ENCODE measurements at regions not wholly inside any gene's neighbourhood (a gene's known extent, or its start where the extent isn't known, plus 50 kb on each side); places are given as distances from the start of the nearest gene placed in this dataset.

- H3K4me3 ChIP-seq, result no peak overlapping the region
- intact Hi-C loops (cut with DNase I; ENCODE audit: low total_unique reads), result no loop called here
- WGBS, 5 donors, result 48 to 63% (median 54%) methylated on average over 3 of the region's 3 CpGs
- TF ChIP-seq POLR2AphosphoS5 (IDR thresholded peaks at IDR 0.05), result no peak
- TF ChIP-seq, protein P1, sequence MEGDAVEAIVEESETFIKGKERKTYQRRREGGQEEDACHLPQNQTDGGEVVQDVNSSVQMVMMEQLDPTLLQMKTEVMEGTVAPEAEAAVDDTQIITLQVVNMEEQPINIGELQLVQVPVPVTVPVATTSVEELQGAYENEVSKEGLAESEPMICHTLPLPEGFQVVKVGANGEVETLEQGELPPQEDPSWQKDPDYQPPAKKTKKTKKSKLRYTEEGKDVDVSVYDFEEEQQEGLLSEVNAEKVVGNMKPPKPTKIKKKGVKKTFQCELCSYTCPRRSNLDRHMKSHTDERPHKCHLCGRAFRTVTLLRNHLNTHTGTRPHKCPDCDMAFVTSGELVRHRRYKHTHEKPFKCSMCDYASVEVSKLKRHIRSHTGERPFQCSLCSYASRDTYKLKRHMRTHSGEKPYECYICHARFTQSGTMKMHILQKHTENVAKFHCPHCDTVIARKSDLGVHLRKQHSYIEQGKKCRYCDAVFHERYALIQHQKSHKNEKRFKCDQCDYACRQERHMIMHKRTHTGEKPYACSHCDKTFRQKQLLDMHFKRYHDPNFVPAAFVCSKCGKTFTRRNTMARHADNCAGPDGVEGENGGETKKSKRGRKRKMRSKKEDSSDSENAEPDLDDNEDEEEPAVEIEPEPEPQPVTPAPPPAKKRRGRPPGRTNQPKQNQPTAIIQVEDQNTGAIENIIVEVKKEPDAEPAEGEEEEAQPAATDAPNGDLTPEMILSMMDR (IDR thresholded peaks at IDR 0.05), result no peak
- TF ChIP-seq POLR2A (IDR thresholded peaks at IDR 0.05), result no peak
- no peak for TF ChIP-seq EP300 (IDR thresholded peaks at IDR 0.05)
- H3K4me1 ChIP-seq, result no peaks in the 10 kb centered on the region
- no peaks in the 10 kb centered on the region for H3K27me3 ChIP-seq
- H3K36me3 ChIP-seq, result no peaks in the 10 kb centered on the region
- H3K27ac ChIP-seq, result no peak overlapping the region
- peaks cover 0 to 20% (median 6%) of the 10 kb centered on the region in 4 donors for H3K9me3 ChIP-seq
- DNase-seq, result no peak
These were observed 343.8 kb downstream of the PID1 start for GRCh38 chr2:228927028-228928010.

- intact Hi-C loops (cut with DNase I; ENCODE audit: low total_unique reads), result no loop called here
- DNase-seq, result no peak
- Histone ChIP-seq H3K36me3 (no peaks in the 10 kb centered on the region), H3K27me3 (no peaks in the 10 kb centered on the region), H3K4me3 (no peak overlapping the region), H3K9me3 (no peaks in the 10 kb centered on the region), H3K4me1 (no peaks in the 10 kb centered on the region), H3K27ac (no peak overlapping the region)
- TF ChIP-seq, protein P1 (IDR thresholded peaks at IDR 0.05), result no peak
- TF ChIP-seq EP300 (IDR thresholded peaks at IDR 0.05) (no peak), POLR2A (IDR thresholded peaks at IDR 0.05) (no peak), POLR2AphosphoS5 (IDR thresholded peaks at IDR 0.05) (no peak)
- WGBS, 5 donors, result 85 to 90% (median 89%) methylated on average over 4 of the region's 4 CpGs
These were observed 351.3 kb downstream of the PID1 start for GRCh38 chr2:228919808-228920207.

- WGBS, 5 donors, result 50 to 66% (median 54%) methylated on average over 1 of the region's 1 CpG
- Histone ChIP-seq H3K27ac (no peak overlapping the region), H3K4me3 (no peak overlapping the region)
These were observed 353.9 kb downstream of the PID1 start for GRCh38 chr2:228917220-228917619.

GRCh38 chr2:228916416-228917090 is 354.5 kb downstream of the PID1 start:
- no peaks in the 10 kb centered on the region for H3K27me3 ChIP-seq
- TF ChIP-seq, protein P1 (IDR thresholded peaks at IDR 0.05), result no peak
- TF ChIP-seq POLR2AphosphoS5 (IDR thresholded peaks at IDR 0.05) (no peak), EP300 (IDR thresholded peaks at IDR 0.05) (no peak)
- no peak overlapping the region for H3K4me3 ChIP-seq
- intact Hi-C loops (cut with DNase I; ENCODE audit: low total_unique reads), result no loop called here
- WGBS, 5 donors, result 83 to 89% (median 87%) methylated on average over 4 of the region's 4 CpGs
- no peaks in the 10 kb centered on the region for H3K36me3 ChIP-seq
- no peaks in the 10 kb centered on the region for H3K9me3 ChIP-seq
- DNase-seq, result no peak
- no peaks in the 10 kb centered on the region for H3K4me1 ChIP-seq
- H3K27ac ChIP-seq, result no peak overlapping the region

More at GRCh38 chr2:228917220-228917619, 353.9 kb downstream of the PID1 start:
- H3K27me3 ChIP-seq, result no peaks in the 10 kb centered on the region
- DNase-seq, result no peak
- TF ChIP-seq POLR2A (IDR thresholded peaks at IDR 0.05) (no peak), POLR2AphosphoS5 (IDR thresholded peaks at IDR 0.05) (no peak), EP300 (IDR thresholded peaks at IDR 0.05) (no peak)
- TF ChIP-seq, protein P1 (IDR thresholded peaks at IDR 0.05), result no peak
- intact Hi-C loops (cut with DNase I; ENCODE audit: low total_unique reads), result no loop called here
- no peaks in the 10 kb centered on the region for H3K9me3 ChIP-seq
- H3K4me1 ChIP-seq, result no peaks in the 10 kb centered on the region
- H3K36me3 ChIP-seq, result no peaks in the 10 kb centered on the region

Measured in stomach (tissue), 8 donors.